Inflammatory macrophage (primary cell): ENCODE measurements at regions not wholly inside any gene's neighbourhood (a gene's known extent, or its start where the extent isn't known, plus 50 kb on each side); places are given as distances from the start of the nearest gene placed in this dataset.
"Not testable (repeated sequence)": the region's sequence is repeated elsewhere in the genome, so short reads cannot be mapped to it uniquely, and the experiment has no call there.

Source experiments
- DNase-seq, 2 donors: peaks; one replicate each; pipeline ENCODE4 v3.0.0-alpha.2; 2020 to 2022

GRCh38 chr3:34909679-34910078, 729.6 kb upstream of the ARPP21 start:
- DNase-seq: not testable (repeated sequence)

GRCh38 chr3:34919025-34919424, 720.3 kb upstream of the ARPP21 start:
- no peak for DNase-seq

DNA sequence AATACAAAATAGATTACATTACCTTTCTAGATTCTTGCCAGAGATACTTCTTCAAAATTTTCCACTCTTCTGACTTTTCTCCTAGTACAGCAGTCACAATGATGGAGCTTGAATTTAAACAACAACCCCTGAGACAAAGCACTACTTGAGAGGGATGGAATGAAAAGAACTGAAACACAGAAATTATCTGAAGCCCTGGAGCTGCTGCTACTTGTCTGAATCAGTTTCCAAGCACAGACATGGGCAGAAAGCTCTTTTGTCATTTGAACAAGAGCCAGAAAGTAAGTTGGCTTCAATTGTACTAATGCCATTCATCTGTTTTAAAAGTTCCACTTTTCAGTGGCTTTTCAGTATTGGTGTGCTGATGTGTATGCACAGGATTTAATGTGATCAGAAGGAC, 718.5 kb upstream of the ARPP21 start:
- DNase-seq: no peak

DNA sequence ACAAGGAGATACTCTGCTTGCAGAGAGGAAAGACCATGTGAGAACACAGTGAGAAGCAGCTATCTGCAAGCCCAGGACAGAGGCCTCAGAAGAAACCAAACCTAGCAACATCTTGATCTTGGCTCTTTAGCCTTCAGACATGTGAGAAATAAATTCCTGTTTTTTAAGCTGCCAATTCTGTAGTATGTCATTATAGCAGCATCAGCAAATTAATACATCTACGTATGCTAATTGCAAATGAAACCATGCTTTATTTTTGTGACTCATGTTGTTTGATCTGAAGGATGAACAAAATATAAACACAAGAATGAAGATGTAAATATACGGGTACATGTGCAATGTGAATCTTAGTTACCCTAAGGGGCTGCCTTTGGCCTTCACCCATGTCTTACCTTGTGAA, 714.4 kb upstream of the ARPP21 start:
- DNase-seq: no peak

DNA sequence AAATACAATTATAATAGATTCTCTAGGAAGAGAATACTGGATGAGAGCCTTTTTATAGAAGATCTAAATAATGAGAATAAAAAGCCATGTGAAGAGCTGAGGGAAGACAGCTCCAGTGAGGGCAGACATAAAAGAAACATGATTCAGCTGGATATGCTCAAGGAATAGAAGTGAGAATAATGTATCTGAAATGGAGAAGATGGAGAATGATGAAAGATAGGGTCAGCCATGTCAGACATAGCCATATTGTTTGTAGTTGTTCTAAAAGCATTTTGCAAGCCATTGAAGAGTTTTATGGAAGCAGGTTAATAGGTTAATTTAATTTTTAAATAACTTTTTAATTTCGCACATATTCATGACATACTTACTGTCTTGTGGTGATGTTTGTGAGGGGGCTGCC, 713.5 kb upstream of the ARPP21 start:
- no peak for DNase-seq

DNA sequence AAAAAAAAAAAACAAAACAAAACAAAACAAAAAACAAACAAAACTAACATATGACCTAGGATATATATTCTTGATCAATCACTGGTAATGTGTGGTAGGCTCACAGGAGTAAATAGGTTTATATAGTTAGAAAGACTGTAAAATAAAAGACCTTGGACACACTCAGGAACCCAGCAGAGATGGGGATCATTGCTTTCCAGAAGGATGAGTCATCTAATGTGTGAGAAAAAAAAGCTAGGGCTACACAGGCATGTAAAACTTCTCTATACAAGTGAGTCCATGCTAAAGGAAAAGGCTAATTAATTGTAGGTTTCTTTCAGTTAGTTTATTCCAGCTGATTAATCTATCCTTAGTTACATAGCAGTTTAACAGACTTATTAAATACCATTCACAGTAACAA, 710.3 kb upstream of the ARPP21 start:
- no peak for DNase-seq

DNA sequence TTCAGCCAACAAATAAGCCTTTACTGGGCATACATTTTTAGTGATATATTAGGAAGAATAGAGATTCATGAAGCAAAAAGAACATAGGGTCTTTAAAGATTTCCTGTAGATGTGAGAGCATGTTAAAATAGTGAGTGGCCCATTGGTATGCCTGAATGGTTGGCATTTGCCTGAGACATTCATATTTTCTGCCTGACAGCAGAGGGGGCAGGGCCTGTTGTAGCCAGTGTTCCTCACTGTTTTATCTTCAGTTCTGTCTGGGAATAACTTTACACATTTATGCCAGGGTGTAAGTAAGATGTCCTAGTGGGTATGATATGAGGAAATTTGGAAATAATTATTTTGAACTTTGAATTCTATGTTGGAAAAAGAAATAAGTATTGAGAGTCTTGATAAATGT, 704.7 kb upstream of the ARPP21 start:
- DNase-seq: no peak

GRCh38 chr3:34938784-34939183, 700.5 kb upstream of the ARPP21 start:
- no peak for DNase-seq

DNA sequence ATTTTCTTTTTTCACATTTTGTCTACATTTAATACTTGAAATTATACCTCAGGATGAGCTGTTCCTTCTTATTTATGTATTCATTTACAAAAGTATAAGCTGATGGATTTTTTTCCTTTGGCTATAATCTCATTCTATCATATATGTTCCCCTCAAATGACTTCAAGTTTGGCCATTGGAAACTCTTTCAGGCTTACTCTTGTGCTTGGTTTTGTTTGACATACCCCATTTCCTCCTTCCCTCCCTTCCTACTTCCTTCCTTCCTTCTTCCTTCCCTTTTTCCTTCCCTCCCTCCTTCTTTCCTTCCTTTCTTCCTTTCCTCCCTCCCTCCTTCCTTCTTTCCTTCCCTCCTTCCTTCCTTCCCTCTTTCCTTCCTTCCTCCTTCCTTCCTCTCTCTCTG, 697.1 kb upstream of the ARPP21 start:
- DNase-seq: no peak

- no peak for DNase-seq
These were observed 691.5 kb upstream of the ARPP21 start for GRCh38 chr3:34947834-34948233.

GRCh38 chr3:34948517-34948916, 690.8 kb upstream of the ARPP21 start:
- no peak for DNase-seq

GRCh38 chr3:34955680-34956079, 683.6 kb upstream of the ARPP21 start:
- DNase-seq: no peak

- DNase-seq: peak in 1 of 2 donors; percentile 2
These were observed 682.8 kb upstream of the ARPP21 start for GRCh38 chr3:34956511-34956910.

DNA sequence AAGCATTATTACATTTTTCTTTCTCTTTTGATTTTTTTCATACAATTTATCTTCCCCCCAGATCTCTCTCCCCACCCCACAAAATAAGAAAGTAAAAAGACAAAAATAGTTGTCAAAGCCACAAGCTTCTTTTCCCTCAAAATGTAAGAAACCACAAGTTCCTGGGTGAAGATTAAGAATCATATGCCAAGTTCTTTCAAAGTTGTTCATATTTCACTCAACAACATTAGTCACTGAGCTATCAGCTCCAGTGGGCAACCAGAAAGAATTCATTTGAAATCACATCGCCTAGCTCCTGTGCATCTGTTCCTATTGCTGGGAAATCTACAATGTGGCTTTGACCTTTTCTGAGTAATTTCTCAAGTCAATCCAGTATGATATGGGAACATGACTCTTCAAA, 681.6 kb upstream of the ARPP21 start:
- no peak for DNase-seq

DNA sequence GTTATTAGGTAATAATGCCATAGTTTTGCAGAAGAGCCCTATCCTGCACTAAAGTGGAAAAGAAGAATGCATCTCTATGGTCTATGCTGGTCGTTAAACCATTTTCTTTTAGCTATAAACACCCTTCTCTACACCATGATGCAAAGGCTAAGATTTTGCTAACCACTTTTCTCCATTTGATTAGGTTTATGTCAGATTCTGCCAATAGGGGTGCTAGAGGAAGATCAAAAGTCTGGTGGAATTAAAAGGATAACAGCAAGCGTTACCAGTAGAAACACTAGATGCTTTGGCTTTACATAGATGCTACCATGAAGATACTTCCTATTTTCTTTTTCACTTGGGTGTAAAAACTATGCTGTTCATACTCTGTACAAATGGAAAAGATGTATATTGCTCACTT, 669.8 kb upstream of the ARPP21 start:
- DNase-seq: no peak

DNA sequence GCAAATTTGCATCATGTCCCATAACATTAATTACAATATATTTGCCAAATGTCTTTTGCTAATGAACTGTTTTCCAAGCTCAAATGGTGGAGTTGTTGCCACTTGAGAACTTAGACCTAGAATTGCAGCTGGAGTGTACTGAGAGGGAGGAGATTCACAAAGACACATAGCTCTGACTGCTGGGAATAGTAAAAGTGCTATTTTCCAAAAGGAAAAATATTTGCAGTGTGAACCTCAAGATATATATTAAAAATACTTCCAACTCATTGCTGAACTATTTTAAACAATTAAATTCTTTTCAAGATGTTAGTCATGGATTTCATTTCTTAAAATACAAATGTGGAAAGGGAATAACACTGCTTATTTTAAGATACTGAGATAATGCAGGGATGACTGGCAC, 666.8 kb upstream of the ARPP21 start:
- no peak for DNase-seq

GRCh38 chr3:34973586-34973985, 665.7 kb upstream of the ARPP21 start:
- no peak for DNase-seq

- no peak for DNase-seq
These were observed 655.7 kb upstream of the ARPP21 start for GRCh38 chr3:34983631-34984030.

DNA sequence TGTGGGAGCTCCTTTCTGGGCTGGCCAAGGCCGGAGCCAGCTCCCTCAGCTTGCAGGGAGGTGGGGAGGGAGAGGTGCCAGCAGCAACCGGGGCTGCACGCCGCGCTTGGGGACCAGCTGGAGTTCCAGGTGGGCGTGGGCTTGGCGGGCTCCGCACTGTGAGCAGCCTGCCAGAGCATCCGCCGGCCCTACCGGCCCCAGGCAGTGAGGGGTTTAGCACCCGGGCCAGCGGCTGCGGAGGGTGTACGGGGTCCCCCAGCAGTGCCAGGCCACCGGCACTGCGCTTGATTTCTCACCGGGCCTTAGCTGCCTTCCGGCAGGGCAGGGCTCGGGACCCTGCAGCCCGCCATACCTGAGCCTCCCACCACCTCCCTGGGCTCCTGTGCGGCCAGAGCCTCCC, 651.0 kb upstream of the ARPP21 start:
- no peak for DNase-seq

GRCh38 chr3:34995796-34996430, 643.4 kb upstream of the ARPP21 start:
- no peak for DNase-seq

DNA sequence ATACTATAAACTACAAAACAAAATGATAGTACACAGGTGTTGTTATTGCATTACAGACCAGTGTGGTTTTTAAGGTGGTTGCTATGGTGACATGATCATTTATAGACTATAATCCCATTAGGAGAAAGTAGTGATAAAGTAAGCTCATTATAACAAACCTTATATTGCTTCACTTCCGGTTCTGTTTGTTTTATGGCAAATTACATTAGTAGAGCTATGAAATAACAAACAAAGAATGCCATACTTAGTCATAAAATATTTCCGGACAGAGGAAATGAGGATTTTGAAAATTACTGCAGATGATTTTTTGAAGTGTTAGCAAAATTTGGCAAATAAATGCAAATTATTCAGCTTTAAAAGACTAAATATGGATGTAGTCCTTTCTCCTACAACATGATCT, 640.4 kb upstream of the ARPP21 start:
- no peak for DNase-seq

DNA sequence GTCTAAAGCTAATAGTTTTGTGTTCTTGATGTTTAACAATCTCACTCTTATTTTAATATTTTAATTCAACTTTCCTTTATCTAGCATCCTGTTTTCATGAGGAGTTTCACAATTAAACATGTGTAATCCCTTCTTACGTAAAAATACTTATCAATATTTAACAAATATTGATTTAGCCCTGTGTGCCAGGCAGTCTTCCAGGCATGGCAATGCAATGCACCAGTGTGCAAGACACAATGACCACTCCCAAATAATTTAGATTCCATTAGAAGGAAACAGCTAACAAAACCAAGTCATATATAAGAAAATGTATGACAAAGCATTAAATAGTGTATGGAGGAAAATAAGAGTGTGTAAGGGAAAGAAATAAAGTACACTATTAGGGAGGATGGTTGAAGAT, 627.1 kb upstream of the ARPP21 start:
- no peak for DNase-seq

DNA sequence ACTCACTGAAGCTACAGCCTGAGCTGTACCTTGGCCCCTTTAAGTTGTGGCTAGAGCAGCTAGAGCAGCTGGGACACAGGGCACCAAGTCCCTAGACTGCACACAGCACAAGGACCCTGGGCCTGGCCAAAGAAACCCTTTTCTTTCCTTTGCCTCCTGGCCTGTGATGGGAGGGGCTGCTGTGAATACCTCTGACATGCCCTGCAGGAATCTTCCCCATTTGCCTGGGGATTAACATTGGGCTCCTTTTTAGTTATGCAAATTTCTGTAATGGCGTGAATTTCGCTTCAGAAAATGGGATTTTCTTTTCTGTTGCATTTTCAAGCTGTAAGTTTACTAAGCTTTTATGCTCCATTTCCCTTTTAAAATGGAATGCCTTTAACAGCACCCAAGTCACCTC, 611.2 kb upstream of the ARPP21 start:
- DNase-seq: no peak

GRCh38 chr3:35042210-35042991, 596.9 kb upstream of the ARPP21 start:
- no peak for DNase-seq

- DNase-seq: no peak
These were observed 596.3 kb upstream of the ARPP21 start for GRCh38 chr3:35043040-35043439.
